Body of pancreas (tissue), 4 donors: ENCODE measurements at regions not wholly inside any gene's neighbourhood (a gene's known extent, or its start where the extent isn't known, plus 50 kb on each side); places are given as distances from the start of the nearest gene placed in this dataset.
"Not testable (repeated sequence)": the region's sequence is repeated elsewhere in the genome, so short reads cannot be mapped to it uniquely, and the experiment has no call there.

Experiments used
- ATAC-seq: fragments of 150-250 bp; one replicate; pipeline ENCODE4 v1.9.1; 2016
- DNase-seq, 4 donors: peaks; one replicate each; pipeline ENCODE4 v3.0.0-alpha.2; 2019
- H3K27ac ChIP-seq, 4 donors: fragments of 200-600 bp; sonication (generic); 1 replicate in 3 of 4; 2 replicates in 1 of 4; pipeline versions ENCODE4 v1.5.1 to v1.6.1; 2016 to 2019; ENCODE audit warnings: mild to moderate bottlenecking in 1 of 4, mixed read lengths in 1 of 4, moderate library complexity in 1 of 4
- H3K27me3 ChIP-seq, 2 donors: fragments of 200-600 bp; sonication (generic); one replicate each; pipeline ENCODE4 v1.6.0; 2016; ENCODE audit warnings: mild to moderate bottlenecking in 1 of 2
- H3K36me3 ChIP-seq, 2 donors: fragments of 200-600 bp; sonication (generic); replicated peaks in 1 of 2; 2 replicates each; pipeline ENCODE4 v1.5.1; 2016; ENCODE audit warnings: low read depth in 2 of 2; ENCODE audit not compliant: insufficient read depth in 1 of 2
- H3K4me1 ChIP-seq: fragments of 200-600 bp; sonication (generic); one replicate; pipeline ENCODE4 v1.6.0; 2016
- H3K4me3 ChIP-seq, 2 donors: fragments of 200-600 bp; sonication (generic); 1 replicate in 1 of 2; 2 replicates in 1 of 2; pipeline ENCODE4 v1.5.1; 2016 to 2019
- H3K9me3 ChIP-seq, 3 donors: fragments of 200-600 bp; sonication (generic); 1 replicate in 2 of 3; 2 replicates in 1 of 3; pipeline ENCODE4 v1.5.1; 2016
- POLR2A ChIP-seq, 3 donors: fragments of 450-650 bp; IDR thresholded peaks; one replicate each; pipeline ENCODE4 v1.6.1; 2016; ENCODE audit warnings: antibody characterized with exemption in 3 of 3, mild to moderate bottlenecking in 2 of 3
- WGBS, 2 donors: methylation state at CpG; one replicate each; pipeline ENCODE4 v1.1.5; 2017; 5-methylcytosine and 5-hydroxymethylcytosine counted together
- intact Hi-C: fragments of 100-400 bp; cut with DNase I; formaldehyde crosslinking; loops from one replicate; pipeline ENCODE4 v1.15.1; 2023
- TF ChIP-seq, protein P1 (sequence below), 7 experiments: fragments of 450-650 bp in 4 of 7; fragments of 200-600 bp in 3 of 7; sonication (generic) in 3 of 7; IDR thresholded peaks; one replicate each; pipeline ENCODE4 v1.5.1; 2016 to 2019; ENCODE audit warnings: antibody characterized with exemption in 7 of 7

DNA sequence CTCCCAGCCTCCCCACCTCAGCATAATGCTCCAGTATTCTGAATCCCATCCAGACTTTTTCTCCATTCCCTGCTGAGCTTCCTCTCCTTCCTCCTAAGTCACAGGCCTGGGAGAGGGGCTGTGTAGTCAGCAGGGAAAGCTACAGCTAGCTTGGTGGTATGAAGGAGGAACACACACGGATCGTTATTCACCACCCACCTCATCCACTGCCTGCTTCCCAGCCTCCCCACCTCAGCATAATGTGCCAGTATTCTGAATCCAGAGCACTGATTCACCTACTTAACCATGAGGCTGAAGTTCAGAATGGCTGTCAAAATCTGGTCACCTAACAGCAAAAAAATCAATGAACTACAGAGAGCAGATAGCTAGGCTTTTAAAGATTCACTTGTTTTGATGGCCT is 806.6 kb upstream of the AMELY start:
- no peak overlapping the region for H3K27ac ChIP-seq
- no peaks in the 10 kb centered on the region for H3K9me3 ChIP-seq
- no peak for TF ChIP-seq POLR2A (IDR thresholded peaks at IDR 0.05)
- TF ChIP-seq, protein P1, sequence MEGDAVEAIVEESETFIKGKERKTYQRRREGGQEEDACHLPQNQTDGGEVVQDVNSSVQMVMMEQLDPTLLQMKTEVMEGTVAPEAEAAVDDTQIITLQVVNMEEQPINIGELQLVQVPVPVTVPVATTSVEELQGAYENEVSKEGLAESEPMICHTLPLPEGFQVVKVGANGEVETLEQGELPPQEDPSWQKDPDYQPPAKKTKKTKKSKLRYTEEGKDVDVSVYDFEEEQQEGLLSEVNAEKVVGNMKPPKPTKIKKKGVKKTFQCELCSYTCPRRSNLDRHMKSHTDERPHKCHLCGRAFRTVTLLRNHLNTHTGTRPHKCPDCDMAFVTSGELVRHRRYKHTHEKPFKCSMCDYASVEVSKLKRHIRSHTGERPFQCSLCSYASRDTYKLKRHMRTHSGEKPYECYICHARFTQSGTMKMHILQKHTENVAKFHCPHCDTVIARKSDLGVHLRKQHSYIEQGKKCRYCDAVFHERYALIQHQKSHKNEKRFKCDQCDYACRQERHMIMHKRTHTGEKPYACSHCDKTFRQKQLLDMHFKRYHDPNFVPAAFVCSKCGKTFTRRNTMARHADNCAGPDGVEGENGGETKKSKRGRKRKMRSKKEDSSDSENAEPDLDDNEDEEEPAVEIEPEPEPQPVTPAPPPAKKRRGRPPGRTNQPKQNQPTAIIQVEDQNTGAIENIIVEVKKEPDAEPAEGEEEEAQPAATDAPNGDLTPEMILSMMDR (IDR thresholded peaks at IDR 0.05) = no peak
- no peaks in the 10 kb centered on the region for H3K27me3 ChIP-seq
- 73 to 75% methylated on average over 2 of the region's 2 CpGs for WGBS, 2 donors
- intact Hi-C loops = no loop called here
- no peak for ATAC-seq
- H3K36me3 ChIP-seq = no peaks in the 10 kb centered on the region
- H3K4me3 ChIP-seq = no peak overlapping the region
- no peaks in the 10 kb centered on the region for H3K4me1 ChIP-seq
- DNase-seq = no peak

DNA sequence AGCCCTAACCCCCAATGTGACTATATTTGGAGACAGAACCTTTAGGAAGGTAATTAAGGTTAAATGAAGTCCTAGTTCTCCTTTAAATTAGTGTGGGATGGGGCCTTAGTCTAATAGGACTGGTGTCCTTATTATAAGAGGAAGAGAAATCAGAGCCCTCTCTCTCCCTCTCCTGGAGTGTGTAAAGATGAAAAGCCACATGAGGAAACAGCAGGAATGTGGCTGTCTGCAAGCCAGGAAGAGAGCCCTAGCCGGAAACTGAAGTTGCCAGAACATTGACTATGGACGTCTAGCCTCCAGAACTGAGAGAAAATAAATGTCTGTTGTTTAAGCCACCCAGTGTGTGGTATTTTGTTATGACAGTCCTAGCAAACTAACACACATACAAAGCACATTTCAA is 802.9 kb upstream of the AMELY start:
- H3K4me3 ChIP-seq = no peak overlapping the region
- H3K36me3 ChIP-seq = no peaks in the 10 kb centered on the region
- intact Hi-C loops = no loop called here
- no peaks in the 10 kb centered on the region for H3K4me1 ChIP-seq
- TF ChIP-seq, protein P1 (IDR thresholded peaks at IDR 0.05) = no peak
- no peak for TF ChIP-seq POLR2A (IDR thresholded peaks at IDR 0.05)
- no peak overlapping the region for H3K27ac ChIP-seq
- no peaks in the 10 kb centered on the region for H3K27me3 ChIP-seq
- no peaks in the 10 kb centered on the region for H3K9me3 ChIP-seq
- ATAC-seq = no peak
- peak in 1 of 4 donors; percentile 16 for DNase-seq
- 34 to 54% methylated on average over 2 of the region's 2 CpGs for WGBS, 2 donors

DNA sequence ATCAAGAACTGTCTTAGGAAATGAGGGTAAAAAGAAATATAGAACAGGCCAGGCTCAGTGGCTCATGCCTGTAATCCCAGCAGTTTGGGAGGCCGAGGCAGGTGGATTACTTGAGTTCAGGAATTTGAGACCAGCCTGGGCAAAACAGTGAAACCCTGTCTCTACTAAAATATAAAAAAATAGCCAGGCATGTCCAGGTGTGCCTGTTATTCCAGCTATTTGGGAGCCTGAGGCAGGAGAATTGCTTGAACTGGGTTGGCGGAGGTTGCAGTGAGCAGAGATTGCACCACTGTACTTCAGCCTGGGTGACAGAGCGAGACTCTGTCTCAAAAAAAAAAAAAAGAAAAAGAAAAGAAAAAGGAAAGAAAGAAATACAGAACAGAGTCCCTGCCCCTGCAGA is 802.2 kb upstream of the AMELY start:
- H3K36me3 ChIP-seq, H3K27me3 ChIP-seq, H3K4me3 ChIP-seq, H3K27ac ChIP-seq, ATAC-seq, intact Hi-C loops, H3K9me3 ChIP-seq, H3K4me1 ChIP-seq, DNase-seq: not testable (repeated sequence)
- WGBS, 2 donors = 93 to 100% methylated on average over 3 of the region's 3 CpGs

DNA sequence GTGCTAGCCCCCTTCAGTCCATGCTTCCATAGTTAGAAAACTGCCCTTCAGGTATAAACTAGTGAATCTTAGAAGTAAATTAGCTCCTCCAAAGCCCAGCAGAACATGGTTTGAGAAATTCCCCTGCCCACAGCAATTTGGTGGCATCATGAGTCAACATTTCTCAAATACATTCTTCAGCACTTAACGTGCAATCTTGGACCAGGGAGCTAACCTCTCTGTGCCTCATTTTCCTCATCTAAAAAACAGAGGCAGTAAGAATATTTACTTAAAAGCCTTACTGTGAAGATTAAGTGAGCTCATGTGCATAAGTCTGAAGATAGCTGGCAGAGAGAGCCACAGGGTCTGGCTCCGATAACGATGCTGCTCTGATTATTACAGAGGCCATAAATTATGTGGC is 800.7 kb upstream of the AMELY start:
- no peak overlapping the region for H3K4me3 ChIP-seq
- no peaks in the 10 kb centered on the region for H3K4me1 ChIP-seq
- TF ChIP-seq, protein P1 (IDR thresholded peaks at IDR 0.05) = no peak
- no peak for TF ChIP-seq POLR2A (IDR thresholded peaks at IDR 0.05)
- ATAC-seq = no peak
- intact Hi-C loops = no loop called here
- H3K9me3 ChIP-seq = no peaks in the 10 kb centered on the region
- no peak for DNase-seq
- no peaks in the 10 kb centered on the region for H3K36me3 ChIP-seq
- no peaks in the 10 kb centered on the region for H3K27me3 ChIP-seq
- WGBS, 2 donors = 89 to 100% methylated on average over 3 of the region's 3 CpGs
- no peak overlapping the region for H3K27ac ChIP-seq

DNA sequence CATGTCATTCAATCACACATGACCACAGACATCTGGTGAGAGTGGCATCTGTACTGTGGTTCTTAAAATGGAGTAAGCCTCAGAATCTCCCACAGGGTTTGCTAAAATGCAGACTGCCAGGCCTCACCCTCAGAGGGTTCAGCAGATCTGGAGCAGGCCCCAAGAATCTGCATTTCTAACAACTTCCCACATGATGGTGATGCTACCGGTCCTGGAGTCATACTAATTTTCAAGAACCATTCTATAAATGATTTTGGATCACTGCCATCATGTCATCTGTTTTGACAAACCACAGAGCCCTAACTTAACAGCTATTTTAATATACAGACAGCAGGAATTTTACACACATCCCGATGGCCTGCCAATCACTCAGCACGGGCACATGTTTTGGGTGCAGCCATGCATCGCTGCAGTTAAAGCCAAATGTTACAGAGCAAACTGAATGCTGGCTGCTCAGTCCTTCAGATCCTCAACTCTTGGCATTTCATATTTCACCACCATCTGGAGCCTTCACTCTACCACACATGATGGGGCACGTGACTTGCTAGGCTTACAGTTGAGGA is 792.1 kb upstream of the AMELY start:
- Histone ChIP-seq H3K27ac (no peak overlapping the region), H3K27me3 (no peaks in the 10 kb centered on the region), H3K4me3 (no peak overlapping the region), H3K4me1 (peaks cover 5% of the 10 kb centered on the region), H3K36me3 (no peaks in the 10 kb centered on the region), H3K9me3 (no peaks in the 10 kb centered on the region)
- 88 to 100% methylated on average over 3 to 5 of the region's 5 CpGs for WGBS, 2 donors
- DNase-seq (no peak), ATAC-seq (no peak)
- intact Hi-C loops = no loop called here
- TF ChIP-seq POLR2A (IDR thresholded peaks at IDR 0.05) = no peak
- TF ChIP-seq, protein P1 (IDR thresholded peaks at IDR 0.05) = no peak
